HEK293 (cell line): ENCODE measurements at regions not wholly inside any gene's neighbourhood (a gene's known extent, or its start where the extent isn't known, plus 50 kb on each side); places are given as distances from the start of the nearest gene placed in this dataset.
A peak's percentile ranks its signal among the peaks of the same experiment; 100 is the strongest.

ENCODE experiments used
- CTCF ChIA-PET: fragments of 350-600 bp; formaldehyde crosslinking; extraction: SDS; loops from one replicate; lab custom pipeline; 2021; ENCODE audit warnings: antibody characterized with exemption; lab: Yijun Ruan, JAX
- POLR2A ChIA-PET: fragments of 300-600 bp; formaldehyde crosslinking; extraction: SDS; loops from one replicate; lab custom pipeline; 2020; ENCODE audit warnings: antibody characterized with exemption, inconsistent platforms; lab: Yijun Ruan, JAX
- H3K27ac ChIP-seq: fragments of 200-500 bp; sonication (Bioruptor generic); 2 replicates; pipeline ENCODE4 v1.5.1; 2014; ENCODE audit warnings: low read depth, low read length, control low read depth, inconsistent platforms; ENCODE audit errors: extremely low read depth
- H3K36me3 ChIP-seq, 2 experiments: fragments of 200-500 bp in 1 of 2; sonication (Bioruptor generic) in 1 of 2; 1 replicate in 1 of 2; 2 replicates in 1 of 2; pipeline ENCODE4 v1.5.1; 2014 to 2017; ENCODE audit warnings: inconsistent platforms in 2 of 2, low read length in 2 of 2; ENCODE audit not compliant: control insufficient read depth in 2 of 2, insufficient read depth in 1 of 2
- H3K4me1 ChIP-seq: fragments of 200-500 bp; sonication (Bioruptor generic); 2 replicates; pipeline ENCODE4 v1.5.1; 2014; ENCODE audit warnings: mild to moderate bottlenecking, low read length, inconsistent platforms; ENCODE audit not compliant: control insufficient read depth, insufficient read depth
- H3K4me3 ChIP-seq: 2 replicates; pipeline ENCODE4 v1.5.1; 2011; ENCODE audit warnings: low read depth, mild to moderate bottlenecking, control low read depth, low read length, moderate library complexity
- H3K9me3 ChIP-seq: fragments of 200-500 bp; sonication (Bioruptor generic); 2 replicates; pipeline ENCODE4 v1.5.1; 2014; ENCODE audit warnings: low read depth, low read length, inconsistent platforms; ENCODE audit not compliant: control insufficient read depth, insufficient read depth
- KLF9 ChIP-seq: fragments of 450-650 bp; formaldehyde crosslinking; IDR thresholded peaks from 2 replicates; pipeline ENCODE4 v1.5.1; 2016; ENCODE audit warnings: missing biosample characterization, missing genetic modification characterization, low read depth
- RBAK ChIP-seq: fragments of 450-650 bp; formaldehyde crosslinking; IDR thresholded peaks from 2 replicates; pipeline ENCODE4 v1.5.1; 2016; ENCODE audit warnings: missing biosample characterization, missing genetic modification characterization
- SCRT1 ChIP-seq: fragments of 450-650 bp; formaldehyde crosslinking; IDR thresholded peaks from 2 replicates; pipeline ENCODE4 v1.5.1; 2016; ENCODE audit warnings: missing biosample characterization, missing genetic modification characterization, borderline replicate concordance
- ZFP69B ChIP-seq: fragments of 450-650 bp; formaldehyde crosslinking; IDR thresholded peaks from 2 replicates; pipeline ENCODE4 v1.5.1; 2016; ENCODE audit warnings: missing biosample characterization, missing genetic modification characterization
- ZNF223 ChIP-seq: fragments of 450-650 bp; formaldehyde crosslinking; IDR thresholded peaks from 2 replicates; pipeline ENCODE4 v1.5.1; 2016; ENCODE audit warnings: missing biosample characterization, missing genetic modification characterization
- ZNF239 ChIP-seq: fragments of 450-650 bp; formaldehyde crosslinking; IDR thresholded peaks from 2 replicates; pipeline ENCODE4 v1.5.1; 2016; ENCODE audit warnings: missing biosample characterization, missing genetic modification characterization
- ZNF24 ChIP-seq: fragments of 450-650 bp; formaldehyde crosslinking; IDR thresholded peaks from 2 replicates; pipeline ENCODE4 v1.5.1; 2016; ENCODE audit warnings: missing biosample characterization, missing genetic modification characterization
- ZNF335 ChIP-seq: fragments of 450-650 bp; formaldehyde crosslinking; conservative IDR thresholded peaks from 2 replicates; pipeline ENCODE4 v1.5.1; 2016; ENCODE audit warnings: missing biosample characterization, missing genetic modification characterization
- ZNF341 ChIP-seq: fragments of 450-650 bp; formaldehyde crosslinking; IDR thresholded peaks from 2 replicates; pipeline ENCODE4; 2016; ENCODE audit warnings: low read depth, missing biosample characterization, missing genetic modification characterization
- ZNF473 ChIP-seq: fragments of 450-650 bp; formaldehyde crosslinking; IDR thresholded peaks from 2 replicates; pipeline ENCODE4 v1.5.1; 2017; ENCODE audit warnings: missing biosample characterization, missing genetic modification characterization
- ZNF529 ChIP-seq: fragments of 450-650 bp; formaldehyde crosslinking; IDR thresholded peaks from 2 replicates; pipeline ENCODE4 v1.5.1; 2017; ENCODE audit warnings: missing genetic modification characterization, missing biosample characterization; ENCODE audit not compliant: insufficient replicate concordance
- ZNF558 ChIP-seq: fragments of 450-650 bp; formaldehyde crosslinking; IDR thresholded peaks from 2 replicates; pipeline ENCODE4 v1.5.1; 2016; ENCODE audit warnings: missing biosample characterization, missing genetic modification characterization
- ZNF747 ChIP-seq: fragments of 450-650 bp; formaldehyde crosslinking; IDR thresholded peaks from 2 replicates; pipeline ENCODE4 v1.5.1; 2016; ENCODE audit warnings: missing biosample characterization, missing genetic modification characterization
- TF ChIP-seq, protein P1 (sequence below): fragments of 450-650 bp; formaldehyde crosslinking; IDR thresholded peaks from 2 replicates; pipeline ENCODE4 v1.5.0; 2017; ENCODE audit warnings: missing biosample characterization, missing genetic modification characterization, borderline replicate concordance
- TF ChIP-seq, protein P2 (sequence below): fragments of 450-650 bp; formaldehyde crosslinking; IDR thresholded peaks from 2 replicates; pipeline ENCODE4 v1.5.1; 2016; ENCODE audit warnings: missing biosample characterization, missing genetic modification characterization
- TF ChIP-seq, protein P3 (sequence below): fragments of 450-650 bp; formaldehyde crosslinking; IDR thresholded peaks from 2 replicates; pipeline ENCODE4 v1.5.1; 2017; ENCODE audit warnings: missing biosample characterization, missing genetic modification characterization
- TF ChIP-seq, protein P4 (sequence below): fragments of 450-650 bp; formaldehyde crosslinking; IDR thresholded peaks from 2 replicates; pipeline ENCODE4 v1.5.1; 2016; ENCODE audit warnings: missing biosample characterization, missing genetic modification characterization

DNA sequence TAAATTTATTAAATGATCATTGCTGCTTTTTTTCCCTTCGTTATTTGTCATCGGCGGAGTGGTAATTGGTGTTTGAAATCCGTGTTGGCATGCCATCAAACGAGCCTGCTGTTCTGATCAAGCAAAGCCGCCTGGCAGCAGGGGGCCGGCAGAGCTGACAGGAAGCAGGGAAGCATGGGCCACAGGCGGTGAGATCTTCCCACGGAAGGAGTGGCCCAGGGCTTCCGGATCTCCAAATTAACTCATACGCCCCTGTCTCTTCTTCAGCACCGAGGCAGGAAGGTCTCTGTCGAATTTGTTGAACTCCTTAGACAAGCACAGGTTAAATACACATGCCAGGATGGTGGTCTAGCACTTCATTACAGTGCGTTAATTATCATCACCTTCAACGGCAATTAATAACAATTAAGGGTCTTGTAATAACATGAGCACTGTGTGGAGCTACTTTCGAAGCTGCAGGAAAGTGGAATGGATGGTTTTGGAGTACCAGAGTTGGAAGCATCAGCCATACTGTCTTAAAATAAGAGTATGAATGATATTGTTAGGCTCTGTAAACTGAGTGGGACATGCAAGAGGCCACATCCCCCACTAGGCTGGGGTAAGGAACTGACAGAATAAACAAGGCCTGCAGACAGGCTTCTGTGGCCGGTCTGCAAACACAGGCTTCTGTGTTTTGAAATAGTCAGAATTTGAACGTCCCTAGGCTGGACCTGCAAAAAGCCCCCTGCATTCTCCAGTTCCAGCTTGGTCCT, 199.4 kb upstream of the DAB1 start (continued):
- TF ChIP-seq ZNF529 (tag by site-specific recombination) (no peak), KLF9 (no peak), ZNF223 (tag by site-specific recombination) (no peak)
- TF ChIP-seq, protein P1, sequence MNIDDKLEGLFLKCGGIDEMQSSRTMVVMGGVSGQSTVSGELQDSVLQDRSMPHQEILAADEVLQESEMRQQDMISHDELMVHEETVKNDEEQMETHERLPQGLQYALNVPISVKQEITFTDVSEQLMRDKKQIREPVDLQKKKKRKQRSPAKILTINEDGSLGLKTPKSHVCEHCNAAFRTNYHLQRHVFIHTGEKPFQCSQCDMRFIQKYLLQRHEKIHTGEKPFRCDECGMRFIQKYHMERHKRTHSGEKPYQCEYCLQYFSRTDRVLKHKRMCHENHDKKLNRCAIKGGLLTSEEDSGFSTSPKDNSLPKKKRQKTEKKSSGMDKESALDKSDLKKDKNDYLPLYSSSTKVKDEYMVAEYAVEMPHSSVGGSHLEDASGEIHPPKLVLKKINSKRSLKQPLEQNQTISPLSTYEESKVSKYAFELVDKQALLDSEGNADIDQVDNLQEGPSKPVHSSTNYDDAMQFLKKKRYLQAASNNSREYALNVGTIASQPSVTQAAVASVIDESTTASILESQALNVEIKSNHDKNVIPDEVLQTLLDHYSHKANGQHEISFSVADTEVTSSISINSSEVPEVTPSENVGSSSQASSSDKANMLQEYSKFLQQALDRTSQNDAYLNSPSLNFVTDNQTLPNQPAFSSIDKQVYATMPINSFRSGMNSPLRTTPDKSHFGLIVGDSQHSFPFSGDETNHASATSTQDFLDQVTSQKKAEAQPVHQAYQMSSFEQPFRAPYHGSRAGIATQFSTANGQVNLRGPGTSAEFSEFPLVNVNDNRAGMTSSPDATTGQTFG, result no peak
- TF ChIP-seq, protein P2, sequence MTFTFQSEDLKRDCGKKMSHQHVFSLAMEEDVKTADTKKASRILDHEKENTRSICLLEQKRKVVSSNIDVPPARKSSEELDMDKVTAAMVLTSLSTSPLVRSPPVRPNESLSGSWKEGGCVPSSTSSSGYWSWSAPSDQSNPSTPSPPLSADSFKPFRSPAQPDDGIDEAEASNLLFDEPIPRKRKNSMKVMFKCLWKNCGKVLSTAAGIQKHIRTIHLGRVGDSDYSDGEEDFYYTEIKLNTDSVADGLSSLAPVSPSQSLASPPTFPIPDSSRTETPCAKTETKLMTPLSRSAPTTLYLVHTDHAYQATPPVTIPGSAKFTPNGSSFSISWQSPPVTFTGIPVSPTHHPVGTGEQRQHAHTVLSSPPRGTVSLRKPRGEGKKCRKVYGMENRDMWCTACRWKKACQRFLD (tag by site-specific recombination), result no peak

DNA sequence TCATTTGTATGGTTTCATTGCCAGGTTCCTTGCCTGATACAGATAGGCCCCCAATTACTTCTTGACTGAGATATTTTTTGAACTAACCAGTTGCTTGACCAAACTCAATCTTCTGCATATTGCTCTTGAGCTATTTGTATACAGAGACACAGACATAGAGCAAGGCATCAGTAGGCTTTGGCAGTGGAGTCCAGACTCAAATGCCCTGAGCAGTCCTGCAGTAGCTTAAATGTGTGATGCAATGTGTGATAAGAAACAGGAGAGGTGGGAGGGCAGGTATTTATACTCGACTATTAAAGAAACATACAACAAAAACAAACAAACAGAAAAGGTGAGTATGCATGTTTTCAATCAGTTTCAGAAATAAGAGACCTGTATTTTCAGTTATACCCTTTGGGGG, 197.9 kb upstream of the DAB1 start:
- no peak overlapping the region for H3K27ac ChIP-seq
- CTCF ChIA-PET, result interaction anchor here (0.6 kb wide), 1 partner anchor 197 kb away, joined by 3 read pairs; no protein-coding TSS in a partner anchor
- POLR2A ChIA-PET, result interaction anchor here (1.2 kb wide), 1 partner anchor 10 kb away, joined by 3 read pairs; no protein-coding TSS in a partner anchor
- TF ChIP-seq ZNF239 (tag by site-specific recombination) (peak; percentile 94), ZNF747 (no peak), ZNF24 (no peak)
- no peak overlapping the region for H3K4me3 ChIP-seq
- H3K9me3 ChIP-seq, result no peaks in the 10 kb centered on the region
- H3K4me1 ChIP-seq, result peaks cover 16% of the 10 kb centered on the region
- H3K36me3 ChIP-seq, result no peaks in the 10 kb centered on the region

DNA sequence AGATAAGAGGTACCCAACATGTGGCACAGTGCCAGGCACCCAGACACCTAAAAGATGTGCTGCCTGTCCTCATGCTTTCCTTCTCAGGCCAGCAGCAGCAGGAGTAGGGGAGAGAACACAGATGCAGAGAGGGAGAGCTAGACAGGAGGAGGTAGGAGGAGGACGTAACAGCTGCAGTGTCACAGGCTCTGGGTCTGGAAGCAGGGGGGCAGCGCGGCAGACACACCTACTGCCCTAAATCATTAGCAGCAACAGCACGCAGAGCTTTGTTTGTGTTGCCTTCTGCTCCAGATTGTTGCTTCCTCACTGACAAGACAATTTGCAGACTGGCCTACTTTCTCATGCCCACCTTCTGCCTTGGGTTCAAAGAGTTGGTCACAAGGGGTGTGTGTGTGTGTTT, 196.7 kb upstream of the DAB1 start:
- H3K36me3 ChIP-seq, result no peaks in the 10 kb centered on the region
- peaks cover 16% of the 10 kb centered on the region for H3K4me1 ChIP-seq
- no peak overlapping the region for H3K4me3 ChIP-seq
- POLR2A ChIA-PET, result no interaction called here
- H3K27ac ChIP-seq, result no peak overlapping the region
- CTCF ChIA-PET, result no interaction called here
- TF ChIP-seq ZNF335 (tag by site-specific recombination), result 0 out of 2 replicates have a peak, but pooled peaks have one; percentile 19
- peak; percentile 94 for TF ChIP-seq ZNF341 (tag by site-specific recombination)
- no peak for TF ChIP-seq ZNF529 (tag by site-specific recombination)
- TF ChIP-seq, protein P3, sequence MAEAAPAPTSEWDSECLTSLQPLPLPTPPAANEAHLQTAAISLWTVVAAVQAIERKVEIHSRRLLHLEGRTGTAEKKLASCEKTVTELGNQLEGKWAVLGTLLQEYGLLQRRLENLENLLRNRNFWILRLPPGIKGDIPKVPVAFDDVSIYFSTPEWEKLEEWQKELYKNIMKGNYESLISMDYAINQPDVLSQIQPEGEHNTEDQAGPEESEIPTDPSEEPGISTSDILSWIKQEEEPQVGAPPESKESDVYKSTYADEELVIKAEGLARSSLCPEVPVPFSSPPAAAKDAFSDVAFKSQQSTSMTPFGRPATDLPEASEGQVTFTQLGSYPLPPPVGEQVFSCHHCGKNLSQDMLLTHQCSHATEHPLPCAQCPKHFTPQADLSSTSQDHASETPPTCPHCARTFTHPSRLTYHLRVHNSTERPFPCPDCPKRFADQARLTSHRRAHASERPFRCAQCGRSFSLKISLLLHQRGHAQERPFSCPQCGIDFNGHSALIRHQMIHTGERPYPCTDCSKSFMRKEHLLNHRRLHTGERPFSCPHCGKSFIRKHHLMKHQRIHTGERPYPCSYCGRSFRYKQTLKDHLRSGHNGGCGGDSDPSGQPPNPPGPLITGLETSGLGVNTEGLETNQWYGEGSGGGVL, result 0 out of 2 replicates have a peak, but pooled peaks have one; percentile 36
- H3K9me3 ChIP-seq, result no peaks in the 10 kb centered on the region

DNA sequence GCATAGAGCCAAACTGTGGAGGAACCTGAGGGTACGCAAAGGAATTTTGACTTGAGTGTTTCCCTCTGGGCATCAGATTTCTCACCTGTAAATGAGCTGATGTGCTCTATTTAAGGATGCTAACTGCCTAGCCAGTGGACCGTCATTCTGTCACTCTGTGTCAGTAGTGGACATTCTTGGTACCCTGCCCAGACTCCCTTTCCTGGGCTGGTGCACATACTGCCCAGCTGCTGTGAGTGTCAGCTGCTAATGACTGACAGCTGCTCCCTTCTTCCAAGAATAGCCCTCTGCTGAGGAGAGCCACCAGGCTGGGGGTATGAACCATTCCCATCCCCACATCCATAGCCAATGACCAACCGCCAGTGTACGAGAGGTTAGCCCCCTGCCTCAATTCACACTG, 193.1 kb upstream of the DAB1 start:
- TF ChIP-seq RBAK (tag by site-specific recombination), result no peak
- TF ChIP-seq ZFP69B, result no peak
- no peak for TF ChIP-seq ZNF558
- no peak for TF ChIP-seq SCRT1 (tag by site-specific recombination)
- TF ChIP-seq ZNF473, result no peak
- TF ChIP-seq, protein P4, sequence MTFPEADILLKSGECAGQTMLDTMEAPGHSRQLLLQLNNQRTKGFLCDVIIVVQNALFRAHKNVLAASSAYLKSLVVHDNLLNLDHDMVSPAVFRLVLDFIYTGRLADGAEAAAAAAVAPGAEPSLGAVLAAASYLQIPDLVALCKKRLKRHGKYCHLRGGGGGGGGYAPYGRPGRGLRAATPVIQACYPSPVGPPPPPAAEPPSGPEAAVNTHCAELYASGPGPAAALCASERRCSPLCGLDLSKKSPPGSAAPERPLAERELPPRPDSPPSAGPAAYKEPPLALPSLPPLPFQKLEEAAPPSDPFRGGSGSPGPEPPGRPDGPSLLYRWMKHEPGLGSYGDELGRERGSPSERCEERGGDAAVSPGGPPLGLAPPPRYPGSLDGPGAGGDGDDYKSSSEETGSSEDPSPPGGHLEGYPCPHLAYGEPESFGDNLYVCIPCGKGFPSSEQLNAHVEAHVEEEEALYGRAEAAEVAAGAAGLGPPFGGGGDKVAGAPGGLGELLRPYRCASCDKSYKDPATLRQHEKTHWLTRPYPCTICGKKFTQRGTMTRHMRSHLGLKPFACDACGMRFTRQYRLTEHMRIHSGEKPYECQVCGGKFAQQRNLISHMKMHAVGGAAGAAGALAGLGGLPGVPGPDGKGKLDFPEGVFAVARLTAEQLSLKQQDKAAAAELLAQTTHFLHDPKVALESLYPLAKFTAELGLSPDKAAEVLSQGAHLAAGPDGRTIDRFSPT (tag by site-specific recombination), result no peak
- CTCF ChIA-PET, result no interaction called here
- H3K36me3 ChIP-seq, result no peaks in the 10 kb centered on the region

More for the DNA sequence above, 193.1 kb upstream of the DAB1 start:
- POLR2A ChIA-PET, result no interaction called here
- Histone ChIP-seq H3K4me1 (peaks cover 3% of the 10 kb centered on the region; the same call in 1 of the 2 replicates), H3K27ac (no peak overlapping the region), H3K4me3 (no peak overlapping the region), H3K9me3 (no peaks in the 10 kb centered on the region)
